ENCODE measurements at regions not wholly inside any gene's neighbourhood (a gene's known extent, or its start where the extent isn't known, plus 50 kb on each side); places are given as distances from the start of the nearest gene placed in this dataset.
"Not testable (repeated sequence)": the region's sequence is repeated elsewhere in the genome, so short reads cannot be mapped to it uniquely, and the experiment has no call there.

GRCh38 chrX:42022158-42022557 is 98.8 kb upstream of the CASK start:
- Histone ChIP-seq H3K4me3 (no peak overlapping the region), H3K27ac (no peak overlapping the region)

- Histone ChIP-seq H3K4me3 (no peak overlapping the region), H3K27ac (no peak overlapping the region)
Measured at GRCh38 chrX:42021058-42021457, 97.7 kb upstream of the CASK start.

- H3K4me3 ChIP-seq: no peak overlapping the region
- H3K27ac ChIP-seq: no peak overlapping the region
Measured at GRCh38 chrX:42020225-42020624, 96.9 kb upstream of the CASK start.

GRCh38 chrX:42017971-42018370 is 94.6 kb upstream of the CASK start:
- Histone ChIP-seq H3K4me3 (no peak overlapping the region), H3K27ac (no peak overlapping the region)

GRCh38 chrX:42000836-42001235 is 77.5 kb upstream of the CASK start:
- Histone ChIP-seq H3K27ac (no peak overlapping the region), H3K4me3 (no peak overlapping the region)

GRCh38 chrX:41984628-41985027 is 61.3 kb upstream of the CASK start:
- no peak overlapping the region for H3K27ac ChIP-seq
- H3K4me3 ChIP-seq: no peak overlapping the region

GRCh38 chrX:41982953-41983352 is 59.6 kb upstream of the CASK start:
- H3K4me3 ChIP-seq: no peak overlapping the region
- H3K27ac ChIP-seq: no peak overlapping the region

- H3K27ac ChIP-seq: no peak overlapping the region
Measured at GRCh38 chrX:41981481-41982013, 58.2 kb upstream of the CASK start.

GRCh38 chrX:41974677-41975076 is 51.3 kb upstream of the CASK start:
- H3K4me3 ChIP-seq, H3K27ac ChIP-seq: not testable (repeated sequence)

More at GRCh38 chrX:41981481-41982013, 58.2 kb upstream of the CASK start:
- H3K4me3 ChIP-seq: no peak overlapping the region

- no peak overlapping the region for H3K27ac ChIP-seq
- no peak overlapping the region for H3K4me3 ChIP-seq
Measured at GRCh38 chrX:41973208-41973607, 49.9 kb upstream of the CASK start.

All from skin epidermis (tissue), 12 donors.